NT2/D1 (cell line): ENCODE measurements at regions not wholly inside any gene's neighbourhood (a gene's known extent, or its start where the extent isn't known, plus 50 kb on each side); places are given as distances from the start of the nearest gene placed in this dataset.

ENCODE experiments used
- SUZ12 ChIP-seq: IDR thresholded peaks from 2 replicates; pipeline ENCODE4 v1.6.1; 2011; ENCODE audit not compliant: insufficient read length, insufficient read depth; ENCODE audit errors: extremely low read depth
- YY1 ChIP-seq: IDR thresholded peaks from 2 replicates; pipeline ENCODE4 v1.6.1; 2011; ENCODE audit not compliant: insufficient read length, insufficient read depth

- TF ChIP-seq SUZ12 = no peak
- no peak for TF ChIP-seq YY1
These were observed 93.6 kb upstream of the ATP2B2 start for GRCh38 chr3:10599017-10599416.
